MM.1S (cell line): ENCODE measurements at regions not wholly inside any gene's neighbourhood (a gene's known extent, or its start where the extent isn't known, plus 50 kb on each side); places are given as distances from the start of the nearest gene placed in this dataset.

Experiments used
- EZH2 ChIP-seq: fragments of 300-600 bp; sonication (generic); optimal IDR thresholded peaks from 2 replicates; pipeline ENCODE3; 2017; ENCODE audit warnings: low read depth, mild to moderate bottlenecking, antibody characterized with exemption, low read length, mixed read lengths
- TF ChIP-seq, protein P1 (sequence below): fragments of 300-600 bp; sonication (generic); IDR thresholded peaks from 2 replicates; pipeline ENCODE4 v1.5.1; 2016; ENCODE audit warnings: antibody characterized with exemption, low read length, mixed read lengths

- TF ChIP-seq, protein P1, sequence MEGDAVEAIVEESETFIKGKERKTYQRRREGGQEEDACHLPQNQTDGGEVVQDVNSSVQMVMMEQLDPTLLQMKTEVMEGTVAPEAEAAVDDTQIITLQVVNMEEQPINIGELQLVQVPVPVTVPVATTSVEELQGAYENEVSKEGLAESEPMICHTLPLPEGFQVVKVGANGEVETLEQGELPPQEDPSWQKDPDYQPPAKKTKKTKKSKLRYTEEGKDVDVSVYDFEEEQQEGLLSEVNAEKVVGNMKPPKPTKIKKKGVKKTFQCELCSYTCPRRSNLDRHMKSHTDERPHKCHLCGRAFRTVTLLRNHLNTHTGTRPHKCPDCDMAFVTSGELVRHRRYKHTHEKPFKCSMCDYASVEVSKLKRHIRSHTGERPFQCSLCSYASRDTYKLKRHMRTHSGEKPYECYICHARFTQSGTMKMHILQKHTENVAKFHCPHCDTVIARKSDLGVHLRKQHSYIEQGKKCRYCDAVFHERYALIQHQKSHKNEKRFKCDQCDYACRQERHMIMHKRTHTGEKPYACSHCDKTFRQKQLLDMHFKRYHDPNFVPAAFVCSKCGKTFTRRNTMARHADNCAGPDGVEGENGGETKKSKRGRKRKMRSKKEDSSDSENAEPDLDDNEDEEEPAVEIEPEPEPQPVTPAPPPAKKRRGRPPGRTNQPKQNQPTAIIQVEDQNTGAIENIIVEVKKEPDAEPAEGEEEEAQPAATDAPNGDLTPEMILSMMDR, result no peak
- TF ChIP-seq EZH2, result no peak
Measured at GRCh38 chr9:71286146-71286545, 164.7 kb upstream of the TRPM3 start.
